HG02763 (cell line): ENCODE measurements at regions not wholly inside any gene's neighbourhood (a gene's known extent, or its start where the extent isn't known, plus 50 kb on each side); places are given as distances from the start of the nearest gene placed in this dataset.

ENCODE experiments used
- ATAC-seq: cut with Tn5 transposase; IDR thresholded peaks from one replicate; pipeline ENCODE4 v1.9.1; 2021; ENCODE audit warnings: mild to moderate bottlenecking, moderate library complexity; ENCODE audit not compliant: unreplicated experiment

DNA sequence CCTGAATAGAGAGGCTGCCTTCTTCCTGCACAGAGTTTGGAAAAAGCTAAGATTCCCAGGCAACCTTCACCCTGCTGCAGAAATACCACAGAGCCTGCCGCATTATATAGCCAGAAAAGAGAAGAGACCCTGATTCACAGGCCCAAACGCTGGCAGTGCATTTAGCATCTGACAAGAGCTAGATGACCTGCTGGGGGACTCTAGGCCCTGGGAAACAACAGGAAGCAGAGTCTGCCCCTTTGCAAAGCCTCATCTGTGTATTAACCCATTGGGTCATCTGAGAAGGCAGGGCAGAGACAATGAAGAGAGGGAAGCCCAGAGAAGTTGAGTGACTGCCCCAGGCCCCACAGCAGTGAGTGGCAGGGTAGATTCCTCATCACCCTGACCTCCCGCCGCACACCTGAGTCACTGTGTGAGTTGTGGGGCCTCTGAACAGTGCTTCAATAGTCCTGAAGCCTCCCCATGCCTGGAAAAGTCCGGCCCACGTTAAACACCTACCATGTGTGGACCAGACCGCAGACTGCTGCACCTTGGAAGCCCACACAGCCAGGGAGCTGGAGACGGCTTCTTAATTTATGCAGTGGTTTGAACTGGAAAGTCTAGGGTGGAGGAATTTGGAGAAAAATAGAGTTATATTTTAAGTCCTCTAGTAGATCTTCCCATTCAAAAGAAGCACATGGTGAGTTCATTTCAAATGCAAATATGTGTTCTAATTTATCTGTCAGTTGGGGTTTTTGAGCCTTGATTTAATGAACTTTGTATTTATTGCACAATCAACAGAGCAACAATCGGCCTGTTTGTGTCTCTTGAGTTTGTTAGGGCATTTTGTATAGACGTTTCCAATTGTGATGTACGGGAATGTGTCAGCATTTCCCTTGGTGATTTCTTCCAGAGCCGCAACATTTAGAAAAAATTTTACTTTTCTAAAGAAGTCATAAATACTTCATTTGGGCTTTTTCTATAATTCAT is 80.4 kb upstream of the GPR26 start:
- no peak for ATAC-seq

DNA sequence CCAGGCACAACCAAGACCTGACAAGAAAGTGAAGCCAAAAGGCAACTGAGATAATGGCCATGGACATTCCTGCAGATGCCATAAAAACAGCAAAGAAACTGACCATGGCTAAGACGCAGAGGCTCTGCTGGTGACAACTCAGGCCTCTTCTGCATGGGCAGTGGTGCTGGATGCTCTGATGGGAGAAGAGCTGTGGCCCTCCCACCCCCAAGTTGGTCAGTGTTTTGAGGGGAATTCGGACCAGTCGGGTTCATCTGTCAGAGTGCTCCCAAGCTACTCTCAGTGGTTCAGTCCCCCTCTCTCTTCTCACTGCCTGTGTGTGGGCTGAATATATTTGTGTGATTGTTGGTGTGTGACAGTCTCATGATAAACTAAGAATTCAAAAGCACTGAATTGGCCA is 79.0 kb upstream of the GPR26 start:
- ATAC-seq = no peak

DNA sequence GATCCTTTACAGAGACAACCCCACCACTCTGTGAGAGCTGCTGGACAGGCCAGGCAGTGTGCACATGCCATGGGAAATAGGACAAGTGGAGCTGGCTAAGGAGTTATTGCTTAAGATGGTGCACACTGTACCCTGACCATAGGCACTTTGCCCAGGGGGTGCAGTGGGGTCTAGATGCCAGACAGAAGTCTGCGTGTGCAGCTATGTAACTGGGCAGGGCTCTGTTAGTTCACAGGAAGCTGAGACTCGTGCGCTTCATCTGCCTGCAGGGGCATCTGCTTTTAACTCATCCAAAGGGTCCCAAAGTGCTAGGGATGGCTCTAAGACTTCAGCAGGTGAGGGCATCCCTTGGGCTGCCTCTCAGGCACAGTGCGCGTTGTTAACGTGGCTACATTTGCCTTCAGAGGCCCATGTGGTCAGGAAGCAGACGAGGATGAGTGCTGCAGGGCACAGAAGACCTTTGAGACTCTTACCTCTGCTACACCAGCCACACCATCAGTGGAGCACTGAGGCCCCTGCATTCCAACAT is 77.7 kb upstream of the GPR26 start:
- no peak for ATAC-seq

DNA sequence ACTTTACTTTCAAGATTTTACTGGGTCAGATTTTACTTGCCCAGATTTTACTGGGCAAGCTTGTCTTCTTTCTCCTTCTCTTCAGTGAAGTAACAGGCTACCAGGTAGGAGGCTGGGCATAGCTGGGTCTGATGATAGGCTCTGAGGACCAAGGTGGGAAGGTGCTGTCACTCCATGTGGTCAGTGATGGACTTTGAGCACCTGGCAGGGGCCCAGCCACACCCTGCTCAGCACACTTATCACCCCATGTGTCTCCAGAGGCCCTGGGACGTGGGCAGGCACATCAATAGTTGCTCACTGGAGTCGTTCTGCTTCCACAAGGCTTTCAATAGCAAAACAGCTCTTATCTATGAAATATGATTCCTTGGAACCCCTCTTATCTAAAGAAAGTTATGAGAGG is 70.5 kb upstream of the GPR26 start:
- no peak for ATAC-seq

DNA sequence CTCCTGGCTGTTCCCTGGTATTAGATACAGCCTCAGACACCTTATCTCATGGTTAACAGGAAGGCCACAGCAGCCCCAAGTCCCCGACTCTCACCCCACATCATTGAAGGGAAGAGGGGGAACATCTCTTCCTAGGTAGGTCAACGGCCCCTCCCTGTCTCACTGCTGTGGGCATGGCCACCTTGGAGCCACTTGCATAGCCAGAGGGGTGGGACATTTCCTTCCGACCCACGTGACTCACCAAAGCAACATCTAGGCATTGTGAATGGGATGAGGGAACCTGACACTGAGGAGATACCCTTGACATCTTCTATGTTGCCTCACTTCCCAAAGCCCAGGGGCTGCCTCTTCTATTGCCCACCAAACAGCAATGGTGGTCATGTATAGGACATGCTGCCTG is 68.5 kb upstream of the GPR26 start:
- ATAC-seq = no peak

DNA sequence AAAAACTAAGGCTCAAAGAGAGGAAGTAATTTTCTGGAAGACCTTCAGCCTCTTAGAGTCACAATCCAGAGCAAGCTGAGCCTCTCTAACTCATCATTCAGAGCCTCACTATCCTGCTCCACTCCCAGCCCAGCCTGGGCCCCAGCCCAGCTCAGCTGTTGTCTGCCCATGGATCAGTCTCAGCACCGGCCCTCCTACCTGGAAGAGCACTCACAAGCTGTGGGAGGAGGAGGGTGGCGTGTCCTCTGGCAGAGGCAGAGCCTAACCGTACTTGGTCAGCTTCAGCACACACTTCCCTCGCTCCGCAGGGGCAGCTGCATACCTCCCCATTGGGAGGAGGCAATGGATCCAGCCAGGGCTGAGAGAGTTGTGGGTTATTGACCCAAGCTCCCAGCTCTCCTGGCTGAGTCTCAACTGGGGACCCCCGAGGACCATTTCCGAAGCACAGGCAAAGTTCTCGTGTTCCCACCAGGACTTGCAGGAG is 66.7 kb upstream of the GPR26 start:
- ATAC-seq = no peak

DNA sequence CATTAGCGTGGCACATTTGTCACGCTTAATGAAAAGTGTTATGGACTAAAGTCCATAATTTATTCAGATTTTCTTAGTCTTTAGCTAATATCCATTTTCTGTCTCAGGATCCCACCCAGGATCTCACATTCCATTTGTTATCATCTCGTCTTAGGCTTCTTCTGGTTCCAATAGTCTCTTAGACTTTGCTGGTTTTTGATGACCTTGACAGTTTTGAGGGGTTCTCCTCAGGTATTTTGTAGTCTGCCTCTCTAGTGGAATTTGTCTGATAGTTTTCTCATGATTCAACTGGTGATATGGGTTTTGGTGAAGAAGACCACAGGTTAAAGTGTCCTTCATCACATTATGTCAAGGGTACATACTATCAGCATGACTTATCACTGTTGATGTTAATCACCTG is 66.0 kb upstream of the GPR26 start:
- no peak for ATAC-seq

DNA sequence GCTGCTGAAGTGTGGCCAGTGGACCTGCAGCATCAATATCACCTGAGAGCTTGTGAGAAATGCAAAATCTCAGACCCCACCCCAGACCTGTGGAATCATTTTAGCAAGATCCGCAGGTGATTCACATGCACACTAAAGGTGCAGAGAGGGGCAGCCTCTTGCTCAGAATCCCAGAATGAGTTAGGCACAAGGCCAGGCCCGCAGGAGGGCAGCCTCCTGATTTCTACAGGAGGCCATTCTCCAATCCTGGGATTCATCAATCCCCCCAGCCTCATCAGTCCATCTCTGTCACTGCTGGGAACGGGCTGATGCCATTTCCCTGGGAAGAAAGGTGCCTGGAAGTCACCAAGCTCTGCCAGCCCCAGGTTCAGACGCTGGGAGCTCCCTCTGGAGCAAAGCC is 63.0 kb upstream of the GPR26 start:
- no peak for ATAC-seq

DNA sequence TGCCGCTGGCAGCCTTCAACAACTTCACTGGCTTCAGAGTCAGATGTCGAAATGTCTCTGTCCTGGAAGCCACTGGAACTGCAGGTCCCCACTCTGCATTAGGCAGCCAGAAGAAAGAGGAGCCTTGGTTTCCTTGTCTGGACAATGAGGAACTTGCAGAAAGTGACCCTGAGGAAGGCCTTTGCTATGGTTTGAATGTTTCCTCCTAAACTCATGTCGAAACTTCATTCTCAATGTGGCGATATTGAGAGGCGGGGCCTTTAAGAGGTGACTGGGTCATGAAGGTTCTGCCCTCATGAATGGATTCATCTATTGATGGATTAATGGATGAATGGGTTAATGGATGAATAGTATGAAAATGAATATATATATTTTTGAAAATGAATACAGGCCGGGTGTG is 61.6 kb upstream of the GPR26 start:
- ATAC-seq = no peak

DNA sequence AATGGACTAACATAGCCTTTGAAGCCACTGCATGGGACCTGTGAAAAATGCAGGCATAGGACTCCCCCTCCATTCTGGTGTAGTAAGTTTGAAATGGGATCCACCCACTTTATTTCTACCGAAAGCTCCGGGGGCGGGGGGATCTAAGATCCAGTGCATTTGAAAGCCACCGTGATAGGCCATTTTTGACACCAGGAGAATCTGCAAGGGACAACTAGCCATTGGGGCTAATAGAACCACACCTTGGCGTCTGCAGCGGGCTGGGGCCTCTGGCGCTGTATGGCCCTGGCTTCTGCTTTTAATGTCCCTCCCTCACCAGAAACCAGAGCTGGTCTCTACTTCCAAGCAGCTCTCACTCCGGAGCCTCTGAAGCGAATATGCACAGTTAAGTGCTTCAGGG is 60.1 kb upstream of the GPR26 start:
- no peak for ATAC-seq

DNA sequence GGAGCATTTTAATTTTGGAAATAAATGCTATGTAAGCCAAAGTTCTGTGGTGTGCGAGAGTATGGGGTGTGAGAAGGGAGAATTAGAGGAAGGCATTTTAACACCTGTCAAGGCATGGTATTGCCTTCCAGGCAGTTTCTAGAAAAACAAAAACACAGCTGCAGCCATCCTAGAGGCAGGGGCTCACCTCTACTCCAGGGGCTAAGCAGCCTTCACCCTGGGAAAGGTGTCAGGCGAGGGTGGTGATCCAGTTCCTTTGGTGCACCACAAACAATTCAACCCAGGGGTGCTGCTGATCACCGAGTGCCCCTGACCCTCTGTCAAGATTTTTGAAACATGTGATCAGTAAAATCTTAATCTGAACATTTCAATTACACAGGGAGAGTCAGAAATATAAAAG is 59.2 kb upstream of the GPR26 start:
- ATAC-seq = no peak

DNA sequence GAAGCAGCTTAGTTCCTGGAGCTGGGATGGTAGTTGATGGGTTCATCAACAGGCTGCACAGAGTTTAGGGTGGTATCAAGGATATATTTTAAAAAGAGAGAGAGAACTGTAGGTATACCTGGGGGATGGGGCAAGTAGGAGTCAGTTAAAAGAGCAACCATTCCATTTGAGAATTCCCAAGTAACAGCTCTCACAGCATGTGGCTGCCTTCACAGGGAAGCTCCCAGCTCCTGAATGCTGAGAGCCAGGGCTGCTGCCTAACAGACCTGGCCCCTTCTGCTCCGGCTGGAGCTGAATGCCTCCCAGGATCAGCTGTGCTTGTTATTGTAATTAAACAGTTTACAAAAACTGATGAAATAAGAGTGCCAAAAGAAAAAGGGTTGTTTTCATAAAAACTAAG is 58.8 kb upstream of the GPR26 start:
- ATAC-seq = no peak

DNA sequence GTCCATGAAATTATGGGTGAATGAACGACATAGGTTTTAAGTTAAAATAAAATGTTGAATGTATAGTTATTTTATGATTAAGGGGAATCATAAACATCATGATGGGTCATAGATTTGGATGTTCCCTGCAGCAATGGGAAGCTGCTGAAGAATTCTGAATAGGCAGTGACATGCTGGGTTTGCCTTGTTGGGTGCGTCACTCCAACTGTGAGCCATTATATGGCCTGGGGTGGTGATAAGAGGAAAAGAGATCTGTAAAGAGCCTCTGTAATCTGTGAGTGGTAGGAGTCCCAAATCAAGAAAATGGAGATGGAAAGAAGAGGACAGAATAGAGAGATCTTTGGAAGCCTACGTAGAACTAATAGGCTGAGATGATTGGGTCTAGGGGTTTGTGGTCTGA is 58.1 kb upstream of the GPR26 start:
- ATAC-seq = no peak

DNA sequence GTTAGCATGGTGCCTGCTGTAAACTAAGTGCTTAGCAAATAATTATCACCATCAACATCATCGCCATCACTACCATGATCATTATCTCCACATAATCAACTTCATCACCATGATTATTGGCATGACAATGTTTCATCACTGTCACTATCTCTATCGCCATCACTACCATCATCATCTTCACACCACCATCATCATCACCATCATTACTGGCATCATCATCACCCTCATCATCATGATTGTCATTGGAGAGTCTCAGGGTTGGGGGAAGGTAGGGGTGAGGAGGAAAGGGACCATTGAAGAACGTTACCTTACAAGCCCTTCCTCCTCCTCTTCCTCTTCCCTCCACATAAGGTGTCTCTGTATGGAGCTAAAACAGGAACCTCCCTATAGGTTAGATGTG is 54.9 kb upstream of the GPR26 start:
- no peak for ATAC-seq

DNA sequence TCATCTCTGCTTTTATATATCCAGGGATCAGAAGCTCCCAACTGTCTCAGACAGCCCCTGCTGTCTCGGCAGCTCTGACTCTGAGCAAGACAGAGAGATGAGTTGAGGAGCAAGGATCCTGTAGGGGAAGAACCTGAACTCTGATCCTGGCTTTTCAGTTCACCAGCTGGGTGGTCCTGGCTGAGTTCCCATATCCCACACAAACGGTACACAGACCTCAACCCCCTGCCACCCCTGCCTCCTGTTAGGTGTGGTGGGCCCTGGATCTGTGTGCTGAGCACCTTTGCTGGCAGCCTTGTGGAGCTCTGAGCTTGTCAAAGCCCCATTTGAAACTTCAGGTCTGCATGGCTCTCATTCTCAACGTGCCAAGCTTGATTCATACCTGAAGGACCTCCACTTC is 54.3 kb upstream of the GPR26 start:
- ATAC-seq = no peak

DNA sequence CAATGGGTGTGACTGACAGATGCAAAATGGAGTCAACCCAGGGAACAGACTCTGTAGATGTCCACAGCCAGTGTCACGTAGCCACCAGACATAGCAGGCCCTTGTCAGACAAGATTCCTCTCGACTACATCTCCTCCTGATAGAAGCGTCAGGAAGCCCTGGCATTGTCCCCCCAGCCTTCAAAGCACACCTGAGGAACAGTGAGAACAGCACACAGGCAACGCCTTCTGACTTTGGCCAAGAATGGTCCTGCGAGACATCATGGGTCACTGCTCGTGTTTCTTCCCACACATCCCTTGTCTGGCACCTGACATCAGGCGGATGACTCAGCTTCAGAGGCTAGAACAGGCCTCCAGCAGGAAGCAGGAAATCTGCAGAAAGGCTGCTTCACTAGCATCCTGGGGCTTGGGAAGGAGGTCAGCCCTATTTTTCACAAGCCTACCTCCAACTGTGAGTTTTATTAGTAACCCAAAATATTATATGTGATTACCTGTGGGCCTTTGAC is 52.8 kb upstream of the GPR26 start:
- ATAC-seq = no peak

DNA sequence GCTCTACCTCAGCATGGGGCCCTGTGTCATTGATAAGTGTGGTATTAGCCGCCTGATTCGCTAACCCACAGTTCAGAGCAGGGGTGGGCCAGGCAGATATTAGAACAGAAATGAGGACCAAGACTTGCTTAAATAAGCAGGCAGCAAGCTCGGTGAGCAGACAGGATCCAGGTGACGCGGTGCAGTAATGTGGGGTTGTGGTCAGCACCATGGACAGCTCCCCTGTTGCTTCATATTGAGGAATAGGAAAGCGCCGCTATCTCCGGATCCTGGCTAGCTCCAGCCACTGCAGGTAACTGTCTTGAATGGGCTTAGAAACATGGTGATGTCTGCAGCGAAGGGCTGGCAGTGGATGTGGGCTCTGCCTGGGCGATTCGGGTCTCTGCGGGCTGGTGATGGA is 51.3 kb upstream of the GPR26 start:
- no peak for ATAC-seq
